Spleen (tissue), 11 donors: ENCODE measurements at regions not wholly inside any gene's neighbourhood (a gene's known extent, or its start where the extent isn't known, plus 50 kb on each side); places are given as distances from the start of the nearest gene placed in this dataset.

ENCODE experiments used
- DNase-seq: peaks from one replicate; pipeline ENCODE4 v3.0.0-alpha.2; 2020
- H3K27ac ChIP-seq, 8 donors: fragments of 200-600 bp; sonication (generic) in 7 of 8; 1 replicate in 4 of 8; 2 replicates in 4 of 8; pipeline versions ENCODE4 v1.5.0 to v1.8.0; 2016 to 2021; ENCODE audit warnings: inconsistent platforms in 4 of 8, mild to moderate bottlenecking in 4 of 8, moderate library complexity in 1 of 8
- H3K27me3 ChIP-seq, 7 donors: fragments of 200-600 bp; sonication (generic) in 6 of 7; replicated peaks in 1 of 7; 1 replicate in 4 of 7; 2 replicates in 3 of 7; pipeline versions ENCODE4 v1.5.0 to v1.8.0; 2016 to 2021; ENCODE audit warnings: inconsistent platforms in 3 of 7, mild to moderate bottlenecking in 1 of 7
- H3K36me3 ChIP-seq, 6 donors: fragments of 200-600 bp; sonication (generic) in 5 of 6; 1 replicate in 4 of 6; 2 replicates in 2 of 6; pipeline versions ENCODE4 v1.5.0 to v1.8.0; 2016 to 2021; ENCODE audit warnings: inconsistent platforms in 2 of 6
- H3K4me1 ChIP-seq, 6 donors: fragments of 200-600 bp; sonication (generic) in 5 of 6; 1 replicate in 3 of 6; 2 replicates in 3 of 6; pipeline versions ENCODE4 v1.5.0 to v1.8.0; 2016 to 2021; ENCODE audit warnings: inconsistent platforms in 3 of 6
- H3K4me3 ChIP-seq, 8 donors: fragments of 200-600 bp; sonication (generic) in 7 of 8; 1 replicate in 4 of 8; 2 replicates in 4 of 8; pipeline versions ENCODE4 v1.5.0 to v1.8.0; 2016 to 2021; ENCODE audit warnings: inconsistent platforms in 4 of 8, mild to moderate bottlenecking in 4 of 8, moderate library complexity in 2 of 8
- H3K9me3 ChIP-seq, 8 donors: fragments of 200-600 bp; sonication (generic) in 7 of 8; 1 replicate in 4 of 8; 2 replicates in 4 of 8; pipeline versions ENCODE4 v1.5.0 to v1.8.0; 2016 to 2021; ENCODE audit warnings: inconsistent platforms in 4 of 8
- POLR2A ChIP-seq, 3 donors: fragments of 450-650 bp; IDR thresholded peaks; one replicate each; pipeline ENCODE4 v1.5.1; 2017; ENCODE audit warnings: antibody characterized with exemption in 3 of 3, mild to moderate bottlenecking in 1 of 3
- POLR2AphosphoS5 ChIP-seq, 3 donors: sonication (generic); formaldehyde crosslinking; IDR thresholded peaks; one replicate each; pipeline ENCODE4 v1.5.1; 2017; ENCODE audit warnings: antibody characterized with exemption in 3 of 3
- WGBS, 5 donors: extraction: QIAGEN DNeasy Blood & Tissue Kit in 3 of 5; methylation state at CpG; one replicate each; pipeline versions ENCODE4 v1.1.5 to v1.1.7; 2013 to 2018; 5-methylcytosine and 5-hydroxymethylcytosine counted together
- intact Hi-C: fragments of 100-400 bp; cut with DNase I; formaldehyde crosslinking; loops from one replicate; pipeline ENCODE4 v1.15.0; 2023; ENCODE audit warnings: low total_unique reads
- TF ChIP-seq, protein P1 (sequence below), 11 experiments: fragments of 200-600 bp in 7 of 11; fragments of 450-650 bp in 4 of 11; sonication (generic) in 4 of 11; IDR thresholded peaks in 8 of 11; conservative IDR thresholded peaks in 3 of 11; 1 replicate in 7 of 11; 2 replicates in 4 of 11; pipeline versions ENCODE4 v1.4.0 to v1.8.0; 2016 to 2021; ENCODE audit warnings: antibody characterized with exemption in 11 of 11, inconsistent platforms in 4 of 11, mild to moderate bottlenecking in 1 of 11
- donor health status: healthy with polysubstance abuse.
- donor health status: DM: no; HTN: no; CAD: no; lungs with moderate emphysema.
- donor health status: DM: no; HTN: no; CAD: no.
- donor health status: Bipolar disorder and iron deficiency.
- donor health status: healthy.
- donor health status: DM: no; HTN: no; CAD: no.
- donor health status: DM: yes; HTN: yes; CAD: no.

DNA sequence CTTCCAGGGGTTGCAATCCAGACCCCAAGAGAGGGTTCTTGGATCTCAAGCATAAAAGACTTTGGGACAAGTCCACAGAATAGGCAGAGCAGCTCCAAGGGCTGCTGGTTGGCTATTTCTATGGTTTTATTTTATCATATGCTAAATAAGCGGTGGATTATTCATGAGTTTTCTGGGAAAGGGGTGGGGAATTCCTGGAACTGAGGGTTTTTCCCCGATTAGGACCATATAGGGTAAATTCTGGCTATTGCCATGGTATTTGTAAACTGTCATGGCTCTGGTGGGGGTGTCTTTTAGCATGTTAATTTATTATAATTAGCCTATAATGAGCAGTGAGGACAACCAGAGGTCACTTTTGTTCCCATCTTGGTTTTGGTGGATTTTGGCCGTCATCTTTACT is 270.9 kb upstream of the PLXNA2 start:
- Histone ChIP-seq H3K4me1 (no peaks in the 10 kb centered on the region), H3K27ac (no peak overlapping the region), H3K36me3 (no peaks in the 10 kb centered on the region), H3K27me3 (no peaks in the 10 kb centered on the region), H3K9me3 (peaks cover 0 to 21% (median 11%) of the 10 kb centered on the region in 8 donors), H3K4me3 (no peak overlapping the region)
- TF ChIP-seq, protein P1, sequence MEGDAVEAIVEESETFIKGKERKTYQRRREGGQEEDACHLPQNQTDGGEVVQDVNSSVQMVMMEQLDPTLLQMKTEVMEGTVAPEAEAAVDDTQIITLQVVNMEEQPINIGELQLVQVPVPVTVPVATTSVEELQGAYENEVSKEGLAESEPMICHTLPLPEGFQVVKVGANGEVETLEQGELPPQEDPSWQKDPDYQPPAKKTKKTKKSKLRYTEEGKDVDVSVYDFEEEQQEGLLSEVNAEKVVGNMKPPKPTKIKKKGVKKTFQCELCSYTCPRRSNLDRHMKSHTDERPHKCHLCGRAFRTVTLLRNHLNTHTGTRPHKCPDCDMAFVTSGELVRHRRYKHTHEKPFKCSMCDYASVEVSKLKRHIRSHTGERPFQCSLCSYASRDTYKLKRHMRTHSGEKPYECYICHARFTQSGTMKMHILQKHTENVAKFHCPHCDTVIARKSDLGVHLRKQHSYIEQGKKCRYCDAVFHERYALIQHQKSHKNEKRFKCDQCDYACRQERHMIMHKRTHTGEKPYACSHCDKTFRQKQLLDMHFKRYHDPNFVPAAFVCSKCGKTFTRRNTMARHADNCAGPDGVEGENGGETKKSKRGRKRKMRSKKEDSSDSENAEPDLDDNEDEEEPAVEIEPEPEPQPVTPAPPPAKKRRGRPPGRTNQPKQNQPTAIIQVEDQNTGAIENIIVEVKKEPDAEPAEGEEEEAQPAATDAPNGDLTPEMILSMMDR (IDR thresholded peaks at IDR 0.05 in 8 of 11, conservative IDR thresholded peaks at IDR 0.05 in 3 of 11), result no peak
- TF ChIP-seq POLR2AphosphoS5 (IDR thresholded peaks at IDR 0.05) (no peak), POLR2A (IDR thresholded peaks at IDR 0.05) (no peak)
- intact Hi-C loops, result no loop called here
- 77 to 92% (median 83%) methylated on average over 3 of the region's 3 CpGs for WGBS, 5 donors
- no peak for DNase-seq

DNA sequence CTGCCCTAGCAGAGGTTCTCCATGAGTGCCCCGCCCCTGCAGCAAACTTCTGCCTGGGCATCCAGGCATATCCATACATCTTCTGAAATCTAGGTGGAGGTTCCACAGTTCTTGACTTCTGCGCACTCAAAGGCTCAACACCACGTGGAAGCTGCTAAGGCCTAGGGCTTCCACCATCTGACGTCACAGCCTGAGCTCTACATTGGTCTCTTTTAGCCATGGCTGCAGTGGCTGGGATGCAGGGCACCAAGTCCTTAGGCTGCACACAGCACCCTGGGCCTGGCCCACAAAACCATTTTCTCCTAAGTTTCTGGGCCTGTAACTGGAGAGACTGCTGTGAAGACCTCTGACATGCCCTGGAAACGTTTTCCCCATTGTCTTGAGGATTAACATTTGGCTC is 272.6 kb upstream of the PLXNA2 start:
- no peak overlapping the region for H3K4me3 ChIP-seq
- TF ChIP-seq POLR2AphosphoS5 (IDR thresholded peaks at IDR 0.05) (no peak), POLR2A (IDR thresholded peaks at IDR 0.05) (no peak)
- TF ChIP-seq, protein P1 (IDR thresholded peaks at IDR 0.05 in 8 of 11, conservative IDR thresholded peaks at IDR 0.05 in 3 of 11), result no peak
- DNase-seq, result no peak
- H3K27me3 ChIP-seq, result no peaks in the 10 kb centered on the region
- H3K9me3 ChIP-seq, result peaks cover 0 to 21% (median 11%) of the 10 kb centered on the region in 8 donors
- H3K36me3 ChIP-seq, result no peaks in the 10 kb centered on the region
- WGBS, 5 donors, result 53 to 86% (median 74%) methylated on average over 5 of the region's 5 CpGs
- no peak overlapping the region for H3K27ac ChIP-seq
- no peaks in the 10 kb centered on the region for H3K4me1 ChIP-seq
- intact Hi-C loops, result no loop called here

DNA sequence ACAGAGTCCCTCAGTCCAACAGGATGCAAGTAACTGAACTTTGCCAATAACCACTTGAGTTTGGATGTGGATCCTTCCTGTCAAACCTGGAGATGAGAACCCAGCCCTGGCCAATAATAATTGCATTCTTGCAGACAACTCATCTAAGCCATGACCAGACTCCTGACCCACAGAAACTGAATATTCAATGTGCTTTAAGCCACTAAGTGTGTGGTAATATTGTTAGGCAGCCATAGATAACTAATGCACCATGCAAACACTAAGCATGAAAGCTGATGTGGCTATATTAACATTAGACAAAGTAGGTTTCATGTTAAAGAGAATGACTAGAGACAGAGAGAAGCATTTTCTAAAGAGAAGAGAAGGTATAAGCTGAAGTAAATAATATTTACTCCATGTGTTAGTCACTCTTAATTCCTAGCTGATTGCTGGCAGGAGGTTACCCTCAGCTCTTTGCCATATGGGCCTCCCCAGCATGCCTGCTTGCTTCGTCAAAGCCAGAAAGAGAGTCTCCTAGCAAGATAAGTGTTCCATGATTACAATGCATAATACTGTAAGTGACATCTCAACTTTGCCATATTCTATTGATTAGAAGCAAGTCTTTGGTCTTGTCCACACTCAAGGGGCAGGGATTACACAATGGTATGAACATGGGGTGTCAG is 276.4 kb upstream of the PLXNA2 start:
- H3K27ac ChIP-seq, result no peak overlapping the region
- no peak for DNase-seq
- H3K4me3 ChIP-seq, result no peak overlapping the region
- WGBS, 5 donors, result 66 to 82% (median 78%) methylated on average over 1 of the region's 1 CpG
- H3K9me3 ChIP-seq, result peaks cover 0 to 21% (median 11%) of the 10 kb centered on the region in 8 donors
- H3K27me3 ChIP-seq, result peaks cover 0 to 3% (median 0%) of the 10 kb centered on the region in 7 donors
- TF ChIP-seq, protein P1 (IDR thresholded peaks at IDR 0.05 in 8 of 11, conservative IDR thresholded peaks at IDR 0.05 in 3 of 11), result no peak
- TF ChIP-seq POLR2AphosphoS5 (IDR thresholded peaks at IDR 0.05), result no peak
- no peak for TF ChIP-seq POLR2A (IDR thresholded peaks at IDR 0.05)
- no peaks in the 10 kb centered on the region for H3K4me1 ChIP-seq
- H3K36me3 ChIP-seq, result no peaks in the 10 kb centered on the region
- intact Hi-C loops, result no loop called here

DNA sequence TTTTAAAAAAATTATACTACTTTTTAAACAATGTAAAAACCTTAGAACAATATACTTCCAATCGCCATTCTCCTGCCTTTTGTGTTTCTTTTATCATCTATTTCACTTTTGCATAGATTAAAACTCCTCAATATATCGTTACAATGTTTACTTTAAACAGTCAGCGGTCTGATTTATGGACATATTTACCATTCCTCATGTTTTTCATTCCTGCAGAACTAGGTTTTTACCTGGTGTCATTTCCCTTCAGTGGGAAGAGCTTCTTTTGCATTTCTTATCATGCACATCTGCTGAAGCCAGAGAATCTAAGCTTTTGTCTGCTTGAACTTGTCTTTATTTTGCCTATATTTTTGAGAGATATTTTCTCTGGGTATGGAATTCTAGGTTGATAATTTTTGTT is 277.4 kb upstream of the PLXNA2 start:
- Histone ChIP-seq H3K27ac (no peak overlapping the region), H3K4me1 (no peaks in the 10 kb centered on the region), H3K27me3 (peaks cover 0 to 3% (median 0%) of the 10 kb centered on the region in 7 donors), H3K9me3 (peaks cover 0 to 16% (median 9%) of the 10 kb centered on the region in 8 donors), H3K4me3 (no peak overlapping the region), H3K36me3 (no peaks in the 10 kb centered on the region)
- intact Hi-C loops, result no loop called here
- TF ChIP-seq POLR2A (IDR thresholded peaks at IDR 0.05) (no peak), POLR2AphosphoS5 (IDR thresholded peaks at IDR 0.05) (no peak)
- TF ChIP-seq, protein P1 (IDR thresholded peaks at IDR 0.05 in 8 of 11, conservative IDR thresholded peaks at IDR 0.05 in 3 of 11), result no peak
- no peak for DNase-seq
- WGBS, 5 donors, result 41 to 71% (median 62%) methylated on average over 3 of the region's 3 CpGs
